ENCODE measurements at regions not wholly inside any gene's neighbourhood (a gene's known extent, or its start where the extent isn't known, plus 50 kb on each side); places are given as distances from the start of the nearest gene placed in this dataset.

DNA sequence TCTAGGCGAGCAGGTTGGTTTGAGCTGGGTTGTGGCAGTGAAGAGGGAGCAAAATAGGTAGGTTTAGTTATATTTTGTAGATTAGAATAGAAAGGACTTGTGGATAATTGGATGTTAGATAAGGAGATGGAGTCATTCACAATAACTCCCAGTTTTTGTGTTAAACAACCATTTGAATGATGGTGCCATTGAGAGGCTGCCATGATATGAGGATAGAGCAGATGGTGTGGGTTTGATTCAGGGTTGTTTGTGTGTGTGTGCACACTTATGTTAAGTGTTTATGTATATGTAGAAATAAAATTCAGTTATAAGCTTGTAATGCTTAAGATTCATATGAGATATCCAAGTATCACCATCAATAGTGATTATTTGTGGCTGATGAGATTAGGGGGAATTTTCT, 166.6 kb downstream of the NXPE2 start:
- DNase-seq: no peak
- intact Hi-C loops (cut with DNase I, micrococcal nuclease): no loop called here
- ATAC-seq: no peak

DNA sequence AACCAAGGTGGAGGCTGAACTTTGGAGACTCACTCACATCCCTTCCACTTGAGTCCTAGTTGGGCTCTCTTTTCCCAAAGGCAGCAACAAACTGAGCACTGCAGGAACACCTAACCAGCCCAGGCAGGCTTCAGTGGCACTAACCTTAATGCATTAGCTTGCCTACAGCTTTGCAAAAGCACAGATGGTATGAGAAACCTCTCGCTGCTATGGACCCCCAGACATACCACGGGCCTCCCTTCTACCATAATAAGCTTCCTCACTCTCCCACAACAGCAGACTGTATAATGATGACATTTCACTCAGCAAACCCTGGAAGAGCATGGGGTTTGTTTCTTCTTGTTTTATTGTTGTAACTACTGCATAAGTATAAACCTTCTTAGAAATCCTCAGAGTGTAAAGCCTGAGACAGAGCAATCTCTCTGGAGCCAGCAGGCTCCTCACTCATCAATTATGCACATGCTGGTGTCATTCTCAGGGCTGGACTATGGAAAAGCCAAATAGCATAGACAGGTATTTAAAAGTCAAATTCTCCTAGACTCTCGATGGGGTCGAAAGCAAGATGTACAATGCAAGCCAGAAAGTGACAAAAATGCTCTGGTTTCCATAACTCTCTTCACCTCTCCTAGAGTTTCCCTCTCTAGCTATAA, 167.6 kb downstream of the NXPE2 start:
- ATAC-seq (no peak), DNase-seq (no peak)
- intact Hi-C loops (cut with DNase I, micrococcal nuclease): no loop called here

DNA sequence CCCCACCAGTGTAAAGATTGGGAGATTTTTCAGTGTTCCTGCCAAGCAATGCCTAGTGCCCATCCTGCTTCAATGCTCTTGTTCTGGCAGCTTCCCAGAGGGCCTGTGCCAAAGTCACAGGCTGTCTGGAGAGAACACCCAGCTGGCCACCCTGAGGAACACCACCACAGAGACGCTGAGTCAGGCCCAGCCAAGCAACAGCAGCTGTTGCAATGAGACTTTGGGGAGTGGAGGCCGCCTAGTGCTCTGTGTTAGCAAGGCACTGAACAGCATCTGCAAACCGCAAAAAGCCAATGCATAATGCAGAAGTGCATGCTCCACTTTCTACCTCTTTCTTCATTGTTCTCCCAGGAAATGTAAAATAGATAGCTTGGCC, 168.1 kb downstream of the NXPE2 start:
- DNase-seq (no peak), ATAC-seq (no peak)
- intact Hi-C loops (cut with DNase I, micrococcal nuclease): no loop called here

- no peak for DNase-seq
- intact Hi-C loops (cut with DNase I, micrococcal nuclease): no loop called here
- no peak for ATAC-seq
These were observed 169.1 kb downstream of the NXPE2 start for GRCh38 chr11:114847306-114847975.

GRCh38 chr11:114848027-114848426, 169.7 kb downstream of the NXPE2 start:
- intact Hi-C loops (cut with DNase I, micrococcal nuclease): no loop called here
- no peak for ATAC-seq
- no peak for DNase-seq

- intact Hi-C loops (cut with DNase I, micrococcal nuclease): no loop called here
- DNase-seq (no peak), ATAC-seq (no peak)
These were observed 179.0 kb downstream of the NXPE2 start for GRCh38 chr11:114857281-114857680.

DNA sequence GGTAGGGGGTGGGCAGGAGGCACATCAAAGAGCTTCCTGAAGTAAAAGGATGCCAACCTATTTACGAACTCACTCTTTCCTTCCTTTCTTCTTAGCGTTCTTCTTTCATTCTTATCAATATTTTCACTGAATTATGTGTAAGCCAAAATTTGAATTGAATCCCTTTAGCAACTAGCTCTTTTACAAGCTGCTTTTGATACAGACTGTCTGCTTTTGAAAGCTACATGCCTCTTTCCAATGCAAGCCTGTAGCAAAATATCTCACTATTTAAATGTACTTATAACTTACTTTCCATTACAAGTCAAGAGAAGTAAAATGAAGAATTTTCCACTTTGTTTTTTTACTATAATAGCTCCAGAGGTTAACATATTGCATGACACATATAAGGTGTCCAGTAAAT, 186.6 kb downstream of the NXPE2 start:
- intact Hi-C loops (cut with DNase I, micrococcal nuclease): no loop called here
- no peak for ATAC-seq

GRCh38 chr11:114876234-114876633, 197.9 kb downstream of the NXPE2 start:
- DNase-seq (no peak), ATAC-seq (no peak)
- intact Hi-C loops (cut with DNase I, micrococcal nuclease): no loop called here

More for the DNA sequence above, 186.6 kb downstream of the NXPE2 start:
- no peak for DNase-seq

DNA sequence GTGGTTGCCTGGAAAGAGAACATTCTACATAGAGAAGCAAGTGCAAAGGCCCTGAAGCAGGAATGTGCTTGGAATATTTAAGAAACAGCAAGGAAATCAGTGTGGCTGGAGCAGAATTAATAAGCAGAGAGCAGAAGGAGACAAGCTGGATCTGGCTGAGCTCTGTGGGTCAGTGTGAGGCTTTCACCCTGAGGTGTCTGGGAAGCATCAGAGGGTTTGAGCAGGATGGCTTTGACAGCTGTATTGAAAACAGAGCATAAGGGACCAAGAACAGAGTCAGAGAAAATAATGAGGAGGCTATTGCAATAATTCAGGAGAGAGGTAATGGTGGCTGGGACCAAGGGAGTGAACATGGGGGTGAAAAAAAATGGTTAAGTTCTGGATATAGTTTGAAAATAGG, 199.6 kb downstream of the NXPE2 start:
- intact Hi-C loops (cut with DNase I, micrococcal nuclease): no loop called here
- DNase-seq (no peak), ATAC-seq (no peak)

- intact Hi-C loops (cut with DNase I, micrococcal nuclease): no loop called here
- DNase-seq (no peak), ATAC-seq (no peak)
These were observed 202.1 kb downstream of the NXPE2 start for GRCh38 chr11:114880442-114880841.

- DNase-seq: no peak
- intact Hi-C loops (cut with DNase I, micrococcal nuclease): no loop called here
- no peak for ATAC-seq
These were observed 205.1 kb downstream of the NXPE2 start for GRCh38 chr11:114883472-114883871.

- intact Hi-C loops (cut with DNase I, micrococcal nuclease): no loop called here
- ATAC-seq (no peak), DNase-seq (no peak)
These were observed 208.4 kb downstream of the NXPE2 start for GRCh38 chr11:114886644-114887265.

- DNase-seq: no peak
- intact Hi-C loops (cut with DNase I, micrococcal nuclease): no loop called here
These were observed 211.3 kb downstream of the NXPE2 start for GRCh38 chr11:114889594-114890011.

GRCh38 chr11:114890038-114890437, 211.7 kb downstream of the NXPE2 start:
- no peak for DNase-seq
- no peak for ATAC-seq
- intact Hi-C loops (cut with DNase I, micrococcal nuclease): no loop called here

More at GRCh38 chr11:114889594-114890011, 211.3 kb downstream of the NXPE2 start:
- no peak for ATAC-seq

GRCh38 chr11:114891911-114892310, 213.6 kb downstream of the NXPE2 start:
- no peak for DNase-seq
- ATAC-seq: no peak
- intact Hi-C loops (cut with DNase I, micrococcal nuclease): no loop called here

GRCh38 chr11:114892381-114893197, 214.3 kb downstream of the NXPE2 start:
- DNase-seq (peak in 1 of 2 donors; percentile 15), ATAC-seq (no peak)
- intact Hi-C loops (cut with DNase I, micrococcal nuclease): no loop called here

DNA sequence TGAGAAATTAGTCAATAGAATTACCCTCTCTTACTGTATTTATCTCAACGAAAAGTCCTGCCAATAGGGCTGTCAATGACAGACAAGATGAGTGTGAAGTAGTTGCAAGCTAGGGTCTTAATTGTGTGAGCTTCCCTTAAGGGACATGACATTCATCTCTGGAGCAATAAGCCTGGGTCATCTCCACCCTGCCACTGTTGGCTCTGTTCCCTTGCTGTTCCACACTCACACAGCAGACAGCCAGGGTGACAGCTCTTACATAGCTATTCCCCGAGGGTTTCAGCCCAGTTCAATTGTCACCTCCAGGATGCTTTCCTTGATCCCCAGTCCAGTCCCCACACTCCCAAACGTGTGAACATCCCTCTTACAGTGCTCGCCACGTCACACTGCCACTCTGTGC, 215.0 kb downstream of the NXPE2 start:
- no peak for ATAC-seq
- intact Hi-C loops (cut with DNase I, micrococcal nuclease): no loop called here
- DNase-seq: no peak

DNA sequence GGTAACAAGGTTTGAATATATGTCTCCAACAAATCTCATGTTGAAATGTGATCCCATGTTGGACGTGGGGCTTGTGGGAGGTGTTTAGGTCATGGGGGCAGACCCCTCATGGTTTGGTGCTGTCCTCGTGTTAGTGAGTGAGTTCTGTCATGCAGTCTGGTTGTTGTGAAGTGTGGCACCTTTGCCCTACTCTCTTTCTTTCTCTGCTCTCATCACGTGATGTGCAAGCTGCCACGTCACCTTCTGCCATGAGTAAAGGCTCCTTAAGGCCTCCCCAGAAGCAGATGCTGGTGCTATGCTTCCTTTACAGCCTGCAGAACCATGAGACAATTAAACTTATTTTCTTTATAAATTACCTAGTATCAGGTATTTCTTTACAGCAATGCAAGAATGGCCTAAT, 218.3 kb downstream of the NXPE2 start:
- DNase-seq (no peak), ATAC-seq (no peak)
- intact Hi-C loops (cut with DNase I, micrococcal nuclease): no loop called here

DNA sequence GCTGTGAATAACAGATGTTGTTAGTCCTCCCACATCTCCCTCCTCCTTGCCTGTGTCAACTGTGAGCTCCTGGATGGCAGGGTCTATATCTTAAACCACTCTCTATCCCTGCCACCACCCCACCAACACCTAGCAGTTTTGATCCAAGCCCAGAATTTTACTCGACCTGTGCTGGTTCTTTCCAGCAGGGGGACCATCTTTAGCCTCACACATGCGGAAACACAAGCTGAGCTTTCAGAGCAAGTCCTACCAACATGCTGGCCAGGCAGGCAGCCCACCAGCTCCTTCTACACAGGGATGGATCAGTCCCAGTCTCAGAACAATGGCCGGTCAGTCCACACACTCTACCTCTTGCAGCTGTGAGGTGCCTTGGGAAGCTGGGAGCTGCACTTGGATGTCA, 231.5 kb downstream of the NXPE2 start:
- DNase-seq (no peak), ATAC-seq (no peak)
- intact Hi-C loops (cut with DNase I, micrococcal nuclease): no loop called here

GRCh38 chr11:114912826-114913225, 234.5 kb downstream of the NXPE2 start:
- ATAC-seq: no peak
- intact Hi-C loops (cut with DNase I, micrococcal nuclease): no loop called here
- no peak for DNase-seq
